K562 (cell line): ENCODE measurements at regions not wholly inside any gene's neighbourhood (a gene's known extent, or its start where the extent isn't known, plus 50 kb on each side); places are given as distances from the start of the nearest gene placed in this dataset.

Source experiments
- ATAC-seq: fragments of 200-7000 bp; cut with Tn5 transposase; 3 replicates; pipeline ENCODE4 v1.9.1; 2020; ENCODE audit warnings: moderate library complexity
- BruUV-seq: library from RNA; stranded (reverse); fragments of 400-500 nt; replicated peaks from 2 replicates; lab custom pipeline; 2021; lab: Mats Ljungman, UMichigan
- CTCF ChIA-PET: fragments of 300-600 bp; formaldehyde crosslinking; extraction: SDS; loops from one replicate; lab custom pipeline; 2021; ENCODE audit warnings: low intra/inter-chr PET ratio; lab: Yijun Ruan, JAX
- POLR2A ChIA-PET: fragments of 300-600, 350-650 bp; sonication (Branson Sonifier 250); formaldehyde crosslinking; extraction: SDS; loops from one replicate; lab custom pipeline; 2021; ENCODE audit warnings: antibody characterized with exemption, inconsistent platforms; lab: Yijun Ruan, JAX
- DNase-seq, 4 experiments: peaks; one replicate each; pipeline versions ENCODE4 v3.0.0 to v3.0.0-alpha.2; 2011 to 2018; ENCODE audit warnings: low spot score in 3 of 4, mixed read lengths in 3 of 4; ENCODE audit errors: extremely low read depth in 1 of 4
- FAIRE-seq: peaks from 2 replicates; lab custom pipeline; 2011; peaks lifted over from hg19 to GRCh38; lab: Jason Lieb, UNC
- H2AFZ ChIP-seq: 2 replicates; pipeline ENCODE4 v1.6.0; 2011; ENCODE audit warnings: low read depth, low read length, control low read depth, inconsistent platforms
- H3K27ac ChIP-seq: fragments of 200-600 bp; 3 replicates; pipeline ENCODE4 v1.8.0; 2011; ENCODE audit warnings: low read depth, mild to moderate bottlenecking, control low read depth, inconsistent platforms, low read length, moderate library complexity, mixed read lengths; ENCODE audit errors: extremely low read depth
- H3K27me3 ChIP-seq, 2 experiments: fragments of 300-600 bp in 1 of 2; 2 replicates in 1 of 2; 3 replicates in 1 of 2; pipeline versions ENCODE4 v1.6.0 to v1.8.0; 2011; ENCODE audit warnings: inconsistent platforms in 2 of 2, low read length in 2 of 2, mild to moderate bottlenecking in 1 of 2, mixed read lengths in 1 of 2, moderate library complexity in 1 of 2; ENCODE audit not compliant: control insufficient read depth in 2 of 2, insufficient read depth in 2 of 2
- H3K36me3 ChIP-seq: fragments of 300-600 bp; 3 replicates; pipeline ENCODE4 v1.8.0; 2011; ENCODE audit warnings: mild to moderate bottlenecking, low read length, inconsistent platforms; ENCODE audit not compliant: control insufficient read depth, insufficient read depth
- H3K4me1 ChIP-seq, 2 experiments: fragments of 200-600 bp in 1 of 2; replicated peaks in 1 of 2; 2 replicates in 1 of 2; 3 replicates in 1 of 2; pipeline versions ENCODE4 v1.5.1 to v1.8.0; 2011; ENCODE audit warnings: inconsistent platforms in 2 of 2, low read length in 2 of 2, mild to moderate bottlenecking in 1 of 2, mixed read lengths in 1 of 2, moderate library complexity in 1 of 2; ENCODE audit not compliant: control insufficient read depth in 2 of 2, insufficient read depth in 2 of 2
- H3K4me2 ChIP-seq: 2 replicates; pipeline ENCODE4 v1.6.1; 2011; ENCODE audit warnings: low read length, control low read depth, inconsistent platforms, mixed read lengths; ENCODE audit not compliant: insufficient read depth
- H3K4me3 ChIP-seq: fragments of 200-600 bp; sonication (generic), shearing (Covaris generic); 2 replicates; pipeline ENCODE4 v1.5.1; 2016; ENCODE audit warnings: control low read depth, inconsistent platforms
- H3K79me2 ChIP-seq: fragments of 200-600 bp; 3 replicates; pipeline ENCODE4 v1.8.0; 2011; ENCODE audit warnings: low read length, inconsistent platforms; ENCODE audit not compliant: control insufficient read depth, insufficient read depth
- H3K9ac ChIP-seq, 2 experiments: 2 replicates each; pipeline versions ENCODE4 v1.6.0 to v1.6.1; 2011; ENCODE audit warnings: low read depth in 2 of 2, low read length in 2 of 2, control low read depth in 1 of 2, inconsistent platforms in 1 of 2, mild to moderate bottlenecking in 1 of 2, mixed read lengths in 1 of 2; ENCODE audit not compliant: insufficient read depth in 1 of 2
- H3K9me1 ChIP-seq: one replicate; pipeline ENCODE4 v1.6.0; 2011; ENCODE audit warnings: inconsistent platforms, mild to moderate bottlenecking, low read length, moderate library complexity; ENCODE audit not compliant: control insufficient read depth, insufficient read depth
- H3K9me3 ChIP-seq: replicated peaks from 2 replicates; pipeline ENCODE4 v1.5.1; 2011; ENCODE audit warnings: low read depth, low read length, inconsistent platforms; ENCODE audit not compliant: control insufficient read depth, insufficient read depth
- H4K20me1 ChIP-seq: replicated peaks from 2 replicates; pipeline ENCODE4 v1.6.1; 2011; ENCODE audit warnings: low read length, inconsistent platforms, mixed read lengths; ENCODE audit not compliant: control insufficient read depth, insufficient read depth
- BRCA1 ChIP-seq, 2 experiments: fragments of 450-650 bp in 1 of 2; sonication (generic) in 1 of 2; formaldehyde crosslinking in 1 of 2; IDR thresholded peaks; 2 replicates each; pipeline versions ENCODE4 v1.5.0 to v1.6.1; 2017 to 2020; ENCODE audit warnings: mild to moderate bottlenecking in 1 of 2, missing genetic modification reagents in 1 of 2
- CHCHD3 ChIP-seq: fragments of 250-450 bp; sonication (Bioruptor Pico); IDR thresholded peaks from 2 replicates; pipeline ENCODE4 v2.1.2; 2022; ENCODE audit warnings: mild to moderate bottlenecking
- DPF2 ChIP-seq: fragments of 450-650 bp; IDR thresholded peaks from 2 replicates; pipeline ENCODE4 v1.6.1; 2016
- EP300 ChIP-seq: IDR thresholded peaks from 2 replicates; pipeline ENCODE4 v1.6.1; 2012; ENCODE audit warnings: low read length, improper control_type of control experiment
- ID3 ChIP-seq, 2 experiments: fragments of 250-450 bp in 1 of 2; fragments of 450-650 bp in 1 of 2; sonication (Bioruptor Pico) in 1 of 2; IDR thresholded peaks; 2 replicates each; pipeline versions ENCODE4 v1.6.1 to v1.8.0; 2016 to 2021; ENCODE audit warnings: mild to moderate bottlenecking in 2 of 2, moderate library complexity in 2 of 2, missing compliant biosample characterization in 1 of 2, missing genetic modification characterization in 1 of 2
- LCOR ChIP-seq: sonication (generic); formaldehyde crosslinking; IDR thresholded peaks from 2 replicates; pipeline ENCODE4 v1.8.0; 2022; ENCODE audit warnings: mild to moderate bottlenecking, missing genetic modification reagents
- MTA2 ChIP-seq: fragments of 450-650 bp; IDR thresholded peaks from 2 replicates; pipeline ENCODE4 v1.6.1; 2016; ENCODE audit warnings: low read depth
- NFIC ChIP-seq: fragments of 450-650 bp; IDR thresholded peaks from 2 replicates; pipeline ENCODE4 v1.6.1; 2017; ENCODE audit warnings: mild to moderate bottlenecking, inconsistent platforms
- PHB ChIP-seq: fragments of 250-450 bp; sonication (Bioruptor Pico); IDR thresholded peaks from 2 replicates; pipeline ENCODE4 v1.5.0; 2021
- POLR3A ChIP-seq: IDR thresholded peaks from 2 replicates; pipeline ENCODE4 v1.6.1; 2011; ENCODE audit warnings: borderline replicate concordance, mild to moderate bottlenecking, moderate library complexity; ENCODE audit not compliant: insufficient read length, insufficient read depth; ENCODE audit errors: extremely low read depth
- RBM17 ChIP-seq: fragments of 200-400 bp; formaldehyde crosslinking; IDR thresholded peaks from 2 replicates; pipeline ENCODE4 v1.6.1; 2017; ENCODE audit warnings: low read depth, mild to moderate bottlenecking, low read length, borderline replicate concordance
- RUNX1 ChIP-seq: sonication (generic); IDR thresholded peaks from 2 replicates; pipeline ENCODE4 v1.6.1; 2016; ENCODE audit warnings: antibody characterized with exemption, low read depth
- SREBF2 ChIP-seq: sonication (generic); formaldehyde crosslinking; IDR thresholded peaks from 2 replicates; pipeline ENCODE4 v1.4.0; 2020; ENCODE audit warnings: mild to moderate bottlenecking, missing genetic modification reagents
- TCF7 ChIP-seq: sonication (generic); IDR thresholded peaks from 2 replicates; pipeline ENCODE4 v1.6.1; 2016; ENCODE audit warnings: antibody characterized with exemption, borderline replicate concordance
- ZFPM2 ChIP-seq: fragments of 250-450 bp; sonication (Bioruptor Pico); IDR thresholded peaks from 2 replicates; pipeline ENCODE4 v1.5.1; 2022; ENCODE audit warnings: mild to moderate bottlenecking
- ZNF589 ChIP-seq: fragments of 200-800 bp; sonication (Bioruptor generic); IDR thresholded peaks from 2 replicates; pipeline ENCODE4 v1.6.1; 2016; ENCODE audit warnings: low read depth, missing genetic modification characterization, missing compliant biosample characterization
- WGBS: fragments of 100-300 bp; shearing (Covaris generic); methylation state at CpG from one replicate; pipeline ENCODE4 v1.1.6; 2016; ENCODE audit warnings: low coverage, mixed read lengths; ENCODE audit not compliant: insufficient coverage; ENCODE audit errors: missing lambda C conversion rate; 5-methylcytosine and 5-hydroxymethylcytosine counted together
- in situ Hi-C: fragments of 300-500 bp; cut with MboI; formaldehyde crosslinking; loops from 4 replicates; pipeline ENCODE4 v1.15.0; 2018; ENCODE audit warnings: inconsistent platforms, mixed read lengths
- intact Hi-C: fragments of 100-400 bp; cut with micrococcal nuclease; formaldehyde crosslinking; loops from 2 replicates; pipeline ENCODE4 v1.14.2; 2022
- TF ChIP-seq, protein P1 (sequence below): fragments of 250-450 bp; sonication (Bioruptor Pico); IDR thresholded peaks from 2 replicates; pipeline ENCODE4 v1.8.0; 2022; ENCODE audit warnings: inconsistent platforms, mild to moderate bottlenecking, moderate library complexity, borderline replicate concordance
- TF ChIP-seq, protein P2 (sequence below): fragments of 250-450 bp; sonication (Bioruptor Pico); IDR thresholded peaks from 2 replicates; pipeline ENCODE4 v1.5.0; 2021

- no peaks in the 10 kb centered on the region for H4K20me1 ChIP-seq
- no peaks in the 10 kb centered on the region for H3K4me1 ChIP-seq
- WGBS: 0% methylated on average over 2 of the region's 2 CpGs
- H3K4me2 ChIP-seq: no peak overlapping the region
- BruUV-seq: no TSS peak
- H3K36me3 ChIP-seq: no peaks in the 10 kb centered on the region
- ATAC-seq: no peak
- H3K27ac ChIP-seq: no peak overlapping the region
- no peaks in the 10 kb centered on the region for H3K79me2 ChIP-seq
- H2AFZ ChIP-seq: no peak overlapping the region
- H3K9me1 ChIP-seq: no peaks in the 10 kb centered on the region
- no peak for FAIRE-seq
- POLR2A ChIA-PET: no interaction called here
- CTCF ChIA-PET: no interaction called here
- intact Hi-C loops (no loop called here), in situ Hi-C loops (no loop called here)
- H3K9ac ChIP-seq: no peak overlapping the region
- no peak overlapping the region for H3K4me3 ChIP-seq
- TF ChIP-seq, protein P1, sequence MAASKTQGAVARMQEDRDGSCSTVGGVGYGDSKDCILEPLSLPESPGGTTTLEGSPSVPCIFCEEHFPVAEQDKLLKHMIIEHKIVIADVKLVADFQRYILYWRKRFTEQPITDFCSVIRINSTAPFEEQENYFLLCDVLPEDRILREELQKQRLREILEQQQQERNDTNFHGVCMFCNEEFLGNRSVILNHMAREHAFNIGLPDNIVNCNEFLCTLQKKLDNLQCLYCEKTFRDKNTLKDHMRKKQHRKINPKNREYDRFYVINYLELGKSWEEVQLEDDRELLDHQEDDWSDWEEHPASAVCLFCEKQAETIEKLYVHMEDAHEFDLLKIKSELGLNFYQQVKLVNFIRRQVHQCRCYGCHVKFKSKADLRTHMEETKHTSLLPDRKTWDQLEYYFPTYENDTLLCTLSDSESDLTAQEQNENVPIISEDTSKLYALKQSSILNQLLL (CRISPR knock-in tag): no peak
- TF ChIP-seq, protein P2, sequence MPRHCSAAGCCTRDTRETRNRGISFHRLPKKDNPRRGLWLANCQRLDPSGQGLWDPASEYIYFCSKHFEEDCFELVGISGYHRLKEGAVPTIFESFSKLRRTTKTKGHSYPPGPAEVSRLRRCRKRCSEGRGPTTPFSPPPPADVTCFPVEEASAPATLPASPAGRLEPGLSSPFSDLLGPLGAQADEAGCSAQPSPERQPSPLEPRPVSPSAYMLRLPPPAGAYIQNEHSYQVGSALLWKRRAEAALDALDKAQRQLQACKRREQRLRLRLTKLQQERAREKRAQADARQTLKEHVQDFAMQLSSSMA (CRISPR knock-in tag): no peak
- TF ChIP-seq MTA2 (no peak), ID3 (CRISPR knock-in tag; IDR thresholded peaks at IDR 0.05) (no peak), ID3 (tag; IDR thresholded peaks at IDR 0.05) (no peak), LCOR (CRISPR knock-in tag) (no peak), RUNX1 (no peak), RBM17 (no peak), SREBF2 (CRISPR knock-in tag) (no peak), NFIC (no peak), BRCA1 (IDR thresholded peaks at IDR 0.05) (no peak), BRCA1 (CRISPR knock-in tag; IDR thresholded peaks at IDR 0.05) (no peak), ZNF589 (CRISPR knock-in tag) (no peak), DPF2 (no peak), EP300 (no peak), ZFPM2 (CRISPR knock-in tag) (no peak), PHB (CRISPR knock-in tag) (no peak), CHCHD3 (CRISPR knock-in tag) (no peak), POLR3A (no peak), TCF7 (no peak)
- no peaks in the 10 kb centered on the region for H3K9me3 ChIP-seq
- H3K27me3 ChIP-seq: no peaks in the 10 kb centered on the region
- DNase-seq: no peak
Measured at GRCh38 chr13:65856431-65856830, 1373.7 kb downstream of the PCDH9 start.
